SK-N-SH (cell line): ENCODE measurements at regions not wholly inside any gene's neighbourhood (a gene's known extent, or its start where the extent isn't known, plus 50 kb on each side); places are given as distances from the start of the nearest gene placed in this dataset.

Source experiments
- CTCF ChIA-PET: fragments of 300-600, 350-600 bp; formaldehyde crosslinking; extraction: SDS; loops from one replicate; lab custom pipeline; 2021; lab: Yijun Ruan, JAX
- POLR2A ChIA-PET: fragments of 350-600 bp; sonication (Branson Sonifier 250); formaldehyde crosslinking; extraction: SDS; loops from one replicate; lab custom pipeline; 2020; ENCODE audit warnings: antibody characterized with exemption, inconsistent platforms; lab: Yijun Ruan, JAX
- DNase-seq: peaks from one replicate; pipeline ENCODE4 v3.0.0; 2012
- H2AFZ ChIP-seq: fragments of 200-600 bp; sonication (generic); 2 replicates; pipeline ENCODE4 v1.8.1; 2016; ENCODE audit warnings: antibody characterized with exemption, mild to moderate bottlenecking, low read depth
- H3F3A ChIP-seq: fragments of 200-600 bp; sonication (generic); replicated peaks from 2 replicates; pipeline ENCODE3; 2016; ENCODE audit warnings: antibody characterized with exemption, mild to moderate bottlenecking; ENCODE audit not compliant: insufficient read depth
- H3K27ac ChIP-seq, 2 experiments: fragments of 200-500 bp in 1 of 2; fragments of 200-600 bp in 1 of 2; sonication (Bioruptor generic) in 1 of 2; sonication (generic), shearing (Covaris generic) in 1 of 2; 2 replicates each; pipeline versions ENCODE4 v1.5.1 to v1.6.1; 2014 to 2016; ENCODE audit warnings: low read depth in 2 of 2, inconsistent platforms in 1 of 2, low read length in 1 of 2, mild to moderate bottlenecking in 1 of 2, mixed read lengths in 1 of 2
- H3K27me3 ChIP-seq: fragments of 200-600 bp; sonication (generic), shearing (Covaris generic); 2 replicates; pipeline ENCODE4 v1.6.1; 2016; ENCODE audit warnings: mixed run types; ENCODE audit not compliant: insufficient read depth
- H3K36me3 ChIP-seq, 2 experiments: fragments of 200-500 bp in 1 of 2; fragments of 200-600 bp in 1 of 2; sonication (Bioruptor generic) in 1 of 2; sonication (generic) in 1 of 2; replicated peaks in 1 of 2; 2 replicates each; pipeline versions ENCODE3 to v1.5.1; 2014 to 2016; ENCODE audit warnings: low read length in 1 of 2, mild to moderate bottlenecking in 1 of 2; ENCODE audit not compliant: insufficient read depth in 2 of 2, control insufficient read depth in 1 of 2
- H3K4me1 ChIP-seq, 2 experiments: fragments of 200-500 bp in 1 of 2; fragments of 200-600 bp in 1 of 2; sonication (Bioruptor generic) in 1 of 2; sonication (generic), shearing (Covaris generic) in 1 of 2; 2 replicates each; pipeline versions ENCODE4 v1.5.1 to v1.6.1; 2014 to 2016; ENCODE audit warnings: low read depth in 1 of 2, low read length in 1 of 2, mixed run types in 1 of 2; ENCODE audit not compliant: insufficient read depth in 2 of 2, control insufficient read depth in 1 of 2
- H3K4me2 ChIP-seq: fragments of 200-600 bp; sonication (generic), shearing (Covaris generic); 2 replicates; pipeline ENCODE4 v1.6.1; 2017; ENCODE audit warnings: mixed run types
- H3K4me3 ChIP-seq, 2 experiments: fragments of 200-500 bp in 1 of 2; fragments of 200-600 bp in 1 of 2; sonication (Bioruptor generic) in 1 of 2; sonication (generic), shearing (Covaris generic) in 1 of 2; 2 replicates each; pipeline versions ENCODE4 v1.5.1 to v1.8.1; 2014 to 2016; ENCODE audit warnings: low read depth in 2 of 2, inconsistent platforms in 1 of 2, low read length in 1 of 2, mild to moderate bottlenecking in 1 of 2, mixed read lengths in 1 of 2, moderate library complexity in 1 of 2
- H3K79me2 ChIP-seq: fragments of 200-600 bp; sonication (generic); 2 replicates; pipeline ENCODE4 v1.8.1; 2017; ENCODE audit warnings: mild to moderate bottlenecking; ENCODE audit not compliant: insufficient read depth
- H3K9ac ChIP-seq: fragments of 200-600 bp; sonication (generic); 2 replicates; pipeline ENCODE4 v1.6.1; 2017; ENCODE audit warnings: mixed run types
- H3K9me2 ChIP-seq: fragments of 200-600 bp; sonication (generic); 2 replicates; pipeline ENCODE4 v1.6.1; 2017; ENCODE audit warnings: mixed run types
- H3K9me3 ChIP-seq: fragments of 200-600 bp; sonication (generic); 2 replicates; pipeline ENCODE4 v1.6.1; 2017; ENCODE audit warnings: mixed run types, mild to moderate bottlenecking, moderate library complexity
- H4K20me1 ChIP-seq: fragments of 200-600 bp; sonication (generic); 2 replicates; pipeline ENCODE4 v1.6.1; 2017; ENCODE audit warnings: mild to moderate bottlenecking, mixed run types; ENCODE audit not compliant: insufficient read depth
- EZH2phosphoT487 ChIP-seq: fragments of 200-600 bp; sonication (generic); IDR thresholded peaks from 2 replicates; pipeline ENCODE4 v1.6.1; 2017; ENCODE audit warnings: low read depth, mixed run types, mild to moderate bottlenecking, antibody characterized with exemption, moderate library complexity, borderline replicate concordance
- FOSL2 ChIP-seq: IDR thresholded peaks from 2 replicates; pipeline ENCODE4 v1.4.0; 2012; ENCODE audit warnings: low read depth, mild to moderate bottlenecking, moderate library complexity, borderline replicate concordance
- FOXM1 ChIP-seq: IDR thresholded peaks from 2 replicates; pipeline ENCODE4 v1.4.0; 2012; ENCODE audit warnings: low read depth, mild to moderate bottlenecking
- GATA2 ChIP-seq: sonication (generic); formaldehyde crosslinking; IDR thresholded peaks from 2 replicates; pipeline ENCODE4 v1.5.0; 2020; ENCODE audit warnings: mild to moderate bottlenecking, missing genetic modification reagents
- JUND ChIP-seq: IDR thresholded peaks from 2 replicates; pipeline ENCODE4 v1.4.0; 2012
- NFIC ChIP-seq: IDR thresholded peaks from 2 replicates; pipeline ENCODE4 v1.4.0; 2012; ENCODE audit warnings: borderline replicate concordance
- NRF1 ChIP-seq: IDR thresholded peaks from 2 replicates; pipeline ENCODE4 v1.6.1; 2012; ENCODE audit warnings: low read depth, mild to moderate bottlenecking, low read length
- RAD21 ChIP-seq: IDR thresholded peaks from 2 replicates; pipeline ENCODE4 v1.6.1; 2012; ENCODE audit warnings: mild to moderate bottlenecking, low read length
- RFX5 ChIP-seq: IDR thresholded peaks from 2 replicates; pipeline ENCODE4 v1.6.1; 2012; ENCODE audit warnings: mild to moderate bottlenecking, improper control_type of control experiment, low read length
- SMC3 ChIP-seq: IDR thresholded peaks from 2 replicates; pipeline ENCODE4 v1.6.1; 2012; ENCODE audit warnings: low read depth, low read length, improper control_type of control experiment
- TAF1 ChIP-seq: IDR thresholded peaks from 2 replicates; pipeline ENCODE4 v1.6.1; 2012; ENCODE audit warnings: low read depth, mild to moderate bottlenecking, low read length, moderate library complexity, borderline replicate concordance
- TCF12 ChIP-seq: IDR thresholded peaks from 2 replicates; pipeline ENCODE4 v1.4.0; 2012
- YY1 ChIP-seq: IDR thresholded peaks from 2 replicates; pipeline ENCODE4 v1.4.0; 2012; ENCODE audit warnings: low read depth, mild to moderate bottlenecking
- ZBTB33 ChIP-seq: IDR thresholded peaks from 2 replicates; pipeline ENCODE4 v1.4.0; 2012; ENCODE audit warnings: low read depth, borderline replicate concordance
- WGBS: methylation state at CpG from one replicate; pipeline ENCODE4 v1.1.6; 2017; ENCODE audit warnings: low lambda C conversion rate; 5-methylcytosine and 5-hydroxymethylcytosine counted together
- TF ChIP-seq, protein P1 (sequence below): fragments of 150-350 bp; IDR thresholded peaks from 2 replicates; pipeline ENCODE4 v1.6.1; 2017; ENCODE audit warnings: antibody characterized with exemption, low read length, low read depth, borderline replicate concordance
- TF ChIP-seq, protein P2 (sequence below): IDR thresholded peaks from 2 replicates; pipeline ENCODE4; 2012

DNA sequence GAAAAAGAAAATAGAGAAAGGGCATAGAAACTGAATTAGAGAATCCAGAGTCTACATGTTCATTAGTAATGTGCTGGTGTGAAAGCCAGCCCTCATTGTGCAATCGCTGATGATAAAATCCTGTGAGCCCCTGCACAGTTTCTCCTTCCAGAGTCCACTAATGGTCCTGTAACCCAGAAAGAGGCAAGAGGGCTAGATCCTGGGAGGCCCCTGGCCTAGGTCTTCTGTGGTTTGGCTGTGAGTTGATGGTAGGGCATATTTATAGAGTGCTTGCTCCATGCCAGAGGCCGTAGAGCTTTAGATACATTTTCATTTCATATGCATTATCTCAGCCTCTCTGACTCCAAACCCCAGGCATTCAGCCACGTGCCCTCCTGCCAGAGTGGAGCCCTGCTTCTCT lies 94.9 kb upstream of the MTHFD1L start:
- Histone ChIP-seq H3K4me2 (no peak overlapping the region), H3K9me2 (no peaks in the 10 kb centered on the region), H3K36me3 (no peaks in the 10 kb centered on the region), H3K9me3 (no peaks in the 10 kb centered on the region), H2AFZ (no peak overlapping the region), H3K4me1 (peaks cover 0 to 4% of the 10 kb centered on the region in 2 experiments; a peak in 1 of 4 replicates), H3K79me2 (no peaks in the 10 kb centered on the region), H3K9ac (no peak overlapping the region), H3K27ac (no peak overlapping the region), H4K20me1 (no peaks in the 10 kb centered on the region), H3K4me3 (no peak overlapping the region), H3F3A (no peaks in the 10 kb centered on the region), H3K27me3 (no peaks in the 10 kb centered on the region)
- no peak for TF ChIP-seq SMC3
- TF ChIP-seq, protein P1, sequence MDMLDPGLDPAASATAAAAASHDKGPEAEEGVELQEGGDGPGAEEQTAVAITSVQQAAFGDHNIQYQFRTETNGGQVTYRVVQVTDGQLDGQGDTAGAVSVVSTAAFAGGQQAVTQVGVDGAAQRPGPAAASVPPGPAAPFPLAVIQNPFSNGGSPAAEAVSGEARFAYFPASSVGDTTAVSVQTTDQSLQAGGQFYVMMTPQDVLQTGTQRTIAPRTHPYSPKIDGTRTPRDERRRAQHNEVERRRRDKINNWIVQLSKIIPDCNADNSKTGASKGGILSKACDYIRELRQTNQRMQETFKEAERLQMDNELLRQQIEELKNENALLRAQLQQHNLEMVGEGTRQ, result no peak
- TF ChIP-seq, protein P2, sequence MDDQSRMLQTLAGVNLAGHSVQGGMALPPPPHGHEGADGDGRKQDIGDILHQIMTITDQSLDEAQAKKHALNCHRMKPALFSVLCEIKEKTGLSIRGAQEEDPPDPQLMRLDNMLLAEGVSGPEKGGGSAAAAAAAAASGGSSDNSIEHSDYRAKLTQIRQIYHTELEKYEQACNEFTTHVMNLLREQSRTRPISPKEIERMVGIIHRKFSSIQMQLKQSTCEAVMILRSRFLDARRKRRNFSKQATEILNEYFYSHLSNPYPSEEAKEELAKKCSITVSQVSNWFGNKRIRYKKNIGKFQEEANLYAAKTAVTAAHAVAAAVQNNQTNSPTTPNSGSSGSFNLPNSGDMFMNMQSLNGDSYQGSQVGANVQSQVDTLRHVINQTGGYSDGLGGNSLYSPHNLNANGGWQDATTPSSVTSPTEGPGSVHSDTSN, result no peak
- TF ChIP-seq TCF12, result no peak
- TF ChIP-seq TAF1, result no peak
- no peak for TF ChIP-seq JUND
- no peak for TF ChIP-seq EZH2phosphoT487
- TF ChIP-seq FOSL2, result no peak
- TF ChIP-seq NRF1, result no peak
- DNase-seq, result no peak
- POLR2A ChIA-PET, result no interaction called here
- 35% methylated on average over 3 of the region's 3 CpGs for WGBS
- CTCF ChIA-PET, result no interaction called here

GRCh38 chr6:150773969-150774368 lies 91.5 kb upstream of the MTHFD1L start:
- no peaks in the 10 kb centered on the region for H3K9me3 ChIP-seq
- no peaks in the 10 kb centered on the region for H3K9me2 ChIP-seq
- no peak overlapping the region for H2AFZ ChIP-seq
- H3K4me1 ChIP-seq, result no peaks in the 10 kb centered on the region
- CTCF ChIA-PET, result no interaction called here
- DNase-seq, result no peak
- H3K9ac ChIP-seq, result no peak overlapping the region
- TF ChIP-seq NRF1, result no peak
- TF ChIP-seq GATA2 (CRISPR knock-in tag), result no peak
- no peak for TF ChIP-seq JUND
- TF ChIP-seq RAD21, result no peak
- no peak for TF ChIP-seq YY1
- TF ChIP-seq ZBTB33, result no peak
- TF ChIP-seq NFIC, result no peak
- TF ChIP-seq RFX5, result no peak
- no peak for TF ChIP-seq FOXM1
- H3K36me3 ChIP-seq, result no peaks in the 10 kb centered on the region
- no peaks in the 10 kb centered on the region for H3K79me2 ChIP-seq
- H3F3A ChIP-seq, result no peaks in the 10 kb centered on the region
- no peak overlapping the region for H3K4me2 ChIP-seq
- H3K27me3 ChIP-seq, result no peaks in the 10 kb centered on the region
- 0% methylated on average over 1 of the region's 1 CpG for WGBS
- POLR2A ChIA-PET, result no interaction called here
- H3K27ac ChIP-seq, result no peak overlapping the region
- H4K20me1 ChIP-seq, result no peaks in the 10 kb centered on the region
- no peak overlapping the region for H3K4me3 ChIP-seq
